NCI-H446 treated with DMSO at 0.1 percent for 48 hours (cell line): ENCODE measurements at regions not wholly inside any gene's neighbourhood (a gene's known extent, or its start where the extent isn't known, plus 50 kb on each side); places are given as distances from the start of the nearest gene placed in this dataset.

Experiments used
- DNase-seq: peaks from one replicate; lab custom pipeline; 2025; lab: John Stamatoyannopoulos, UW

DNA sequence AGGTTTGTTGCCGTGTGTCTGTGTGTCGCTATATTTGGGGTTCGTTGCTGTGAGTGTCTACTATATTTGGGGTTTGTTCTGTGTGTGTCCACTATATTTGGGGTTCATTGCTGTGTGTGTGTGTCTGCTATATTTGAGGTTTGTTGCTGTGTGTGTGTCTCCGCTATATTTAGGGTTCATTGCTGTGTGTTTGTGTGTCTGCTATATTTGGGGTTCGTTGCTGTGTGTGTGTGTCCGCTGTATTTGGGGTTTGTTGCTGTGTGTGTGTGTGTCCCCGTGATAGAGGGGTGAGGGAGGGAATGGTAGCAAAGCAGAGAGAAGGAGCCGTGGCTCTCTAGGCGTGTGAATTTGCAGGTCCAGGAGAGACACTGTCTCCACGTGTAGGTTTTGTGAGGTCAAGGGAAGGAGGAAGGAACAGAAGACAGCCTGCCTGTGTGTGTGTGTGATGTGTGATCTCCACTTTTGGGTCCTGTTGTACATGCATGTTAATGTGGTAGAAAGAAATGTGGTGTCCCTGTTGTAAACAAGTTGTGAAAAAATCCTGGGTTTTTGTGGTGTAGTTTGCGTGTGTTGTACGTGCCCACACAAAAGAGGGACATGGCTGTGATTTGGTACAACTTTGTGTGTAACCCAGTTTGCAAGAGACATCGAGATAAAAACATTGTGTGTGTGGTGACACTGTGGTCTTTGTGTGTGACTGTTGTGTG lies 56.3 kb upstream of the ECE1 start:
- DNase-seq: no peak

GRCh38 chr1:21344750-21345443 lies 54.6 kb upstream of the ECE1 start:
- DNase-seq: no peak

GRCh38 chr1:21344098-21344749 lies 54.0 kb upstream of the ECE1 start:
- no peak for DNase-seq

DNA sequence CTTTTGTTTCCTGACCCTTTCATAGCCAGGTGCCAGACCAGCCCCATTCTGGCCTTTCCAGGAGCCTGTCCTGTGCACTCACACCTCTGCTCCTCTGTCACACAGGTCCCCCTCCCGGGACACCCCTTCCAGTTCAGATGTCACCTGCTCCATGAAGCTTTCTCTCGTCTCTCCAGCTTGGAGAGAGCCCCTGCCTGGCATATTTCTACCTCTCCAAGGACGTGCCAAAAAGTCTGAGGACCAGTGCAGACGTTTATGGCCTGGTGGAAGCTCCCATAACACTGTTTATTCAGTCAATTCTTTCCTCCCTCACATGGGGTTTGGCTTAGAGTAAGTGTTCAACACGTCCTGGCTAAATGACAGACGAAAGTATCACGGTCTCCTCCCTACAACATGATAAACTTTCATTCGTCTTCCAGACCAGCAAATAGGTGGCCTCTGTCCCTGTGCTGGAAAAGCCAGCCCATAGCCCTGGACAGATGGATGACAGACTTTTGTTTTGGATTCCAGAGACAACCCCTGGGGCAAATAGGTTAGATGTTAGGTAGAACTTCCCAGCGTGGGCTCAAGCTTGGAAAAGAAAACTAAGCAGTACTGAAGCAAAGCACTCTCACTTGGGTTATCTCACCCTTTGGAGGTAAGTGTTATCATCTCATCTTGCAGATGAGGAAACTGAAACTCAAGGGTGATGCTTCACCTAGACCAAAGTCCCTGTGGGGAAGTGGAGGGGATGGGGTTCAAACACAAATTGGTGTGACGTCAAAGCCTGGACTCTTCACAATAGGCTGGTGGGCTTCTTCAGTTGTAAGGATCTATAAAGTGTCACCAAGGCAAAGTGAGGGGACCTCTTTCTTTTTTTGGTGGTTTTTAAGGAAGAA lies 52.9 kb upstream of the ECE1 start:
- no peak for DNase-seq

- no peak for DNase-seq
These were observed 51.3 kb upstream of the ECE1 start for GRCh38 chr1:21341517-21342078.

- no peak for DNase-seq
These were observed 50.8 kb upstream of the ECE1 start for GRCh38 chr1:21341022-21341421.

GRCh38 chr1:21340230-21340945 lies 50.1 kb upstream of the ECE1 start:
- no peak for DNase-seq
